ENCODE measurements at regions not wholly inside any gene's neighbourhood (a gene's known extent, or its start where the extent isn't known, plus 50 kb on each side); places are given as distances from the start of the nearest gene placed in this dataset.

- Histone ChIP-seq H3K27me3 (ENCODE audit: low read length) (no peaks in the 10 kb centered on the region), H3K4me2 (ENCODE audit: low read depth, low read length, poor library complexity, severe bottlenecking) (no peak overlapping the region), H3K79me2 (ENCODE audit: low read length) (no peaks in the 10 kb centered on the region), H3K36me3 (ENCODE audit: insufficient read depth, low read length) (no peaks in the 10 kb centered on the region), H3K9ac (ENCODE audit: low read length) (no peak overlapping the region), H3K4me3 (ENCODE audit: low read length) (no peak overlapping the region), H3K27ac (ENCODE audit: low read length) (no peak overlapping the region), H3K9me2 (replicated peaks; ENCODE audit: insufficient read depth, low read length) (no peaks in the 10 kb centered on the region; the same call in 1 of the 2 replicates), H3K9me3 (ENCODE audit: low read length) (no peaks in the 10 kb centered on the region), H4K20me1 (ENCODE audit: insufficient read depth, low read depth, low read length) (no peaks in the 10 kb centered on the region), H2AFZ (ENCODE audit: low read length) (no peak overlapping the region), H3K4me1 (ENCODE audit: low read length) (no peaks in the 10 kb centered on the region)
- DNase-seq, result no peak
These were observed 674.1 kb downstream of the MECOM start for GRCh38 chr3:168989396-168989795.

GRCh38 chr3:168988853-168989252 lies 674.7 kb downstream of the MECOM start:
- H3K9me2 ChIP-seq (replicated peaks; ENCODE audit: insufficient read depth, low read length), result no peaks in the 10 kb centered on the region; the same call in 1 of the 2 replicates
- H4K20me1 ChIP-seq (ENCODE audit: insufficient read depth, low read depth, low read length), result no peaks in the 10 kb centered on the region
- H3K9me3 ChIP-seq (ENCODE audit: low read length), result no peaks in the 10 kb centered on the region
- H3K27me3 ChIP-seq (ENCODE audit: low read length), result no peaks in the 10 kb centered on the region
- H3K4me3 ChIP-seq (ENCODE audit: low read length), result no peak overlapping the region
- no peak for DNase-seq
- H3K36me3 ChIP-seq (ENCODE audit: insufficient read depth, low read length), result no peaks in the 10 kb centered on the region
- no peak overlapping the region for H2AFZ ChIP-seq (ENCODE audit: low read length)
- no peaks in the 10 kb centered on the region for H3K4me1 ChIP-seq (ENCODE audit: low read length)
- no peak overlapping the region for H3K27ac ChIP-seq (ENCODE audit: low read length)
- H3K79me2 ChIP-seq (ENCODE audit: low read length), result no peaks in the 10 kb centered on the region
- no peak overlapping the region for H3K4me2 ChIP-seq (ENCODE audit: low read depth, low read length, poor library complexity, severe bottlenecking)
- no peak overlapping the region for H3K9ac ChIP-seq (ENCODE audit: low read length)

- H3K9me3 ChIP-seq (ENCODE audit: low read length), result no peaks in the 10 kb centered on the region
- DNase-seq, result no peak
- no peak overlapping the region for H3K9ac ChIP-seq (ENCODE audit: low read length)
- no peaks in the 10 kb centered on the region for H4K20me1 ChIP-seq (ENCODE audit: insufficient read depth, low read depth, low read length)
- no peak overlapping the region for H3K27ac ChIP-seq (ENCODE audit: low read length)
- no peak overlapping the region for H2AFZ ChIP-seq (ENCODE audit: low read length)
- H3K36me3 ChIP-seq (ENCODE audit: insufficient read depth, low read length), result no peaks in the 10 kb centered on the region
- H3K27me3 ChIP-seq (ENCODE audit: low read length), result no peaks in the 10 kb centered on the region
- H3K9me2 ChIP-seq (replicated peaks; ENCODE audit: insufficient read depth, low read length), result no peaks in the 10 kb centered on the region; the same call in 1 of the 2 replicates
- H3K4me1 ChIP-seq (ENCODE audit: low read length), result no peaks in the 10 kb centered on the region
- H3K79me2 ChIP-seq (ENCODE audit: low read length), result no peaks in the 10 kb centered on the region
- no peak overlapping the region for H3K4me2 ChIP-seq (ENCODE audit: low read depth, low read length, poor library complexity, severe bottlenecking)
- H3K4me3 ChIP-seq (ENCODE audit: low read length), result no peak overlapping the region
These were observed 678.6 kb downstream of the MECOM start for GRCh38 chr3:168984872-168985271.

- Histone ChIP-seq H3K9me2 (replicated peaks; ENCODE audit: insufficient read depth, low read length) (no peaks in the 10 kb centered on the region; the same call in 1 of the 2 replicates), H2AFZ (ENCODE audit: low read length) (no peak overlapping the region), H3K4me3 (ENCODE audit: low read length) (no peak overlapping the region), H3K79me2 (ENCODE audit: low read length) (no peaks in the 10 kb centered on the region), H3K27ac (ENCODE audit: low read length) (no peak overlapping the region), H3K9me3 (ENCODE audit: low read length) (no peaks in the 10 kb centered on the region), H3K27me3 (ENCODE audit: low read length) (no peaks in the 10 kb centered on the region), H4K20me1 (ENCODE audit: insufficient read depth, low read depth, low read length) (no peaks in the 10 kb centered on the region), H3K4me2 (ENCODE audit: low read depth, low read length, poor library complexity, severe bottlenecking) (no peak overlapping the region), H3K9ac (ENCODE audit: low read length) (no peak overlapping the region), H3K4me1 (ENCODE audit: low read length) (no peaks in the 10 kb centered on the region), H3K36me3 (ENCODE audit: insufficient read depth, low read length) (no peaks in the 10 kb centered on the region)
- DNase-seq, result no peak
These were observed 680.5 kb downstream of the MECOM start for GRCh38 chr3:168983046-168983445.

GRCh38 chr3:168981396-168981795 lies 682.1 kb downstream of the MECOM start:
- Histone ChIP-seq H3K79me2 (ENCODE audit: low read length) (no peaks in the 10 kb centered on the region), H3K9me2 (replicated peaks; ENCODE audit: insufficient read depth, low read length) (no peaks in the 10 kb centered on the region; the same call in 1 of the 2 replicates), H3K27me3 (ENCODE audit: low read length) (no peaks in the 10 kb centered on the region), H3K9me3 (ENCODE audit: low read length) (no peaks in the 10 kb centered on the region), H3K4me2 (ENCODE audit: low read depth, low read length, poor library complexity, severe bottlenecking) (no peak overlapping the region), H3K27ac (ENCODE audit: low read length) (no peak overlapping the region), H3K4me1 (ENCODE audit: low read length) (no peaks in the 10 kb centered on the region), H2AFZ (ENCODE audit: low read length) (no peak overlapping the region), H3K9ac (ENCODE audit: low read length) (no peak overlapping the region), H3K36me3 (ENCODE audit: insufficient read depth, low read length) (no peaks in the 10 kb centered on the region), H4K20me1 (ENCODE audit: insufficient read depth, low read depth, low read length) (no peaks in the 10 kb centered on the region), H3K4me3 (ENCODE audit: low read length) (no peak overlapping the region)
- no peak for DNase-seq

- H2AFZ ChIP-seq (ENCODE audit: low read length), result no peak overlapping the region
- no peak overlapping the region for H3K4me2 ChIP-seq (ENCODE audit: low read depth, low read length, poor library complexity, severe bottlenecking)
- H3K27me3 ChIP-seq (ENCODE audit: low read length), result no peaks in the 10 kb centered on the region
- no peaks in the 10 kb centered on the region for H3K79me2 ChIP-seq (ENCODE audit: low read length)
- no peak overlapping the region for H3K27ac ChIP-seq (ENCODE audit: low read length)
- no peak for DNase-seq
- no peaks in the 10 kb centered on the region for H3K9me3 ChIP-seq (ENCODE audit: low read length)
- H3K36me3 ChIP-seq (ENCODE audit: insufficient read depth, low read length), result no peaks in the 10 kb centered on the region
- H3K9ac ChIP-seq (ENCODE audit: low read length), result no peak overlapping the region
- no peaks in the 10 kb centered on the region for H3K9me2 ChIP-seq (replicated peaks; ENCODE audit: insufficient read depth, low read length)
- no peak overlapping the region for H3K4me3 ChIP-seq (ENCODE audit: low read length)
- H4K20me1 ChIP-seq (ENCODE audit: insufficient read depth, low read depth, low read length), result no peaks in the 10 kb centered on the region
- no peaks in the 10 kb centered on the region for H3K4me1 ChIP-seq (ENCODE audit: low read length)
These were observed 685.7 kb downstream of the MECOM start for GRCh38 chr3:168977716-168978374.

GRCh38 chr3:168976969-168977368 lies 686.5 kb downstream of the MECOM start:
- Histone ChIP-seq H3K4me1 (ENCODE audit: low read length) (no peaks in the 10 kb centered on the region), H3K4me3 (ENCODE audit: low read length) (no peak overlapping the region), H2AFZ (ENCODE audit: low read length) (no peak overlapping the region), H4K20me1 (ENCODE audit: insufficient read depth, low read depth, low read length) (no peaks in the 10 kb centered on the region), H3K36me3 (ENCODE audit: insufficient read depth, low read length) (no peaks in the 10 kb centered on the region), H3K9me3 (ENCODE audit: low read length) (no peaks in the 10 kb centered on the region), H3K27ac (ENCODE audit: low read length) (no peak overlapping the region), H3K79me2 (ENCODE audit: low read length) (no peaks in the 10 kb centered on the region), H3K27me3 (ENCODE audit: low read length) (no peaks in the 10 kb centered on the region), H3K9ac (ENCODE audit: low read length) (no peak overlapping the region), H3K4me2 (ENCODE audit: low read depth, low read length, poor library complexity, severe bottlenecking) (no peak overlapping the region), H3K9me2 (replicated peaks; ENCODE audit: insufficient read depth, low read length) (no peaks in the 10 kb centered on the region)
- no peak for DNase-seq

GRCh38 chr3:168975576-168975975 lies 687.9 kb downstream of the MECOM start:
- Histone ChIP-seq H4K20me1 (ENCODE audit: insufficient read depth, low read depth, low read length) (no peaks in the 10 kb centered on the region), H3K9me3 (ENCODE audit: low read length) (no peaks in the 10 kb centered on the region), H3K4me3 (ENCODE audit: low read length) (no peak overlapping the region), H3K4me1 (ENCODE audit: low read length) (no peaks in the 10 kb centered on the region), H3K9ac (ENCODE audit: low read length) (no peak overlapping the region), H3K79me2 (ENCODE audit: low read length) (no peaks in the 10 kb centered on the region), H3K27me3 (ENCODE audit: low read length) (no peaks in the 10 kb centered on the region), H3K27ac (ENCODE audit: low read length) (no peak overlapping the region), H3K36me3 (ENCODE audit: insufficient read depth, low read length) (no peaks in the 10 kb centered on the region), H2AFZ (ENCODE audit: low read length) (no peak overlapping the region), H3K4me2 (ENCODE audit: low read depth, low read length, poor library complexity, severe bottlenecking) (no peak overlapping the region), H3K9me2 (replicated peaks; ENCODE audit: insufficient read depth, low read length) (no peaks in the 10 kb centered on the region)
- DNase-seq, result no peak
